ENCODE measurements at regions not wholly inside any gene's neighbourhood (a gene's known extent, or its start where the extent isn't known, plus 50 kb on each side); places are given as distances from the start of the nearest gene placed in this dataset.

DNA sequence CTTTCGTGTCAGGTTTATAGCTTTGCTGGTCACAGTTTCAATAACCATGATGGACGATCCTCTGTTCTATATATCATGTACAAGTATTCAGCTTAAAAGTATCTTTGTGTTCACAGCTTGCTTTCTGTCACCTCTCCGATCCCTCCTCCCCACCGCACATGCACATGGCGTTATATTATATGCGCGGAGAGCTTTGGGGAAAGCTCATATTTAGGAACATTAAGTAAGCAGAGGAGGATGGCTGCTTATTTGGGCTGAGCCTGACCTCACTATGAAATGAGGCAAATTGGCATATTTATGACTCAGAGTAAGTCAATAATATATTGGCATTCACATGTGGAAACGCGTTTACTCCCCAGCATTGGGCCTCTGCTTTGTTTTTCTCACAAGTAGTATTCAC, 360.5 kb downstream of the HLX start:
- TF ChIP-seq, protein P1, sequence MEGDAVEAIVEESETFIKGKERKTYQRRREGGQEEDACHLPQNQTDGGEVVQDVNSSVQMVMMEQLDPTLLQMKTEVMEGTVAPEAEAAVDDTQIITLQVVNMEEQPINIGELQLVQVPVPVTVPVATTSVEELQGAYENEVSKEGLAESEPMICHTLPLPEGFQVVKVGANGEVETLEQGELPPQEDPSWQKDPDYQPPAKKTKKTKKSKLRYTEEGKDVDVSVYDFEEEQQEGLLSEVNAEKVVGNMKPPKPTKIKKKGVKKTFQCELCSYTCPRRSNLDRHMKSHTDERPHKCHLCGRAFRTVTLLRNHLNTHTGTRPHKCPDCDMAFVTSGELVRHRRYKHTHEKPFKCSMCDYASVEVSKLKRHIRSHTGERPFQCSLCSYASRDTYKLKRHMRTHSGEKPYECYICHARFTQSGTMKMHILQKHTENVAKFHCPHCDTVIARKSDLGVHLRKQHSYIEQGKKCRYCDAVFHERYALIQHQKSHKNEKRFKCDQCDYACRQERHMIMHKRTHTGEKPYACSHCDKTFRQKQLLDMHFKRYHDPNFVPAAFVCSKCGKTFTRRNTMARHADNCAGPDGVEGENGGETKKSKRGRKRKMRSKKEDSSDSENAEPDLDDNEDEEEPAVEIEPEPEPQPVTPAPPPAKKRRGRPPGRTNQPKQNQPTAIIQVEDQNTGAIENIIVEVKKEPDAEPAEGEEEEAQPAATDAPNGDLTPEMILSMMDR (IDR thresholded peaks at IDR 0.05) = no peak
- TF ChIP-seq POLR2A (IDR thresholded peaks at IDR 0.05) (no peak), EP300 (IDR thresholded peaks at IDR 0.05) (no peak)
